Smooth muscle cell (in vitro differentiated cells): ENCODE measurements at regions not wholly inside any gene's neighbourhood (a gene's known extent, or its start where the extent isn't known, plus 50 kb on each side); places are given as distances from the start of the nearest gene placed in this dataset.

Experiments
- DNase-seq: peaks from one replicate; lab custom pipeline; 2025; ENCODE audit not compliant: unreplicated experiment; lab: John Stamatoyannopoulos, UW
- H2AFZ ChIP-seq: fragments of 200-600 bp; sonication (generic); 2 replicates; pipeline ENCODE4 v1.6.0; 2016; ENCODE audit warnings: antibody characterized with exemption, low read depth, mild to moderate bottlenecking
- H3F3A ChIP-seq: fragments of 200-600 bp; sonication (generic); 2 replicates; pipeline ENCODE4 v1.6.0; 2017; ENCODE audit warnings: antibody characterized with exemption, low read depth
- H3K27ac ChIP-seq: fragments of 200-600 bp; sonication (generic); 2 replicates; pipeline ENCODE4 v1.5.1; 2016; ENCODE audit warnings: low read depth, mild to moderate bottlenecking
- H3K27me3 ChIP-seq: fragments of 200-600 bp; sonication (generic); 2 replicates; pipeline ENCODE4 v1.6.1; 2016; ENCODE audit warnings: low read depth, mild to moderate bottlenecking
- H3K36me3 ChIP-seq: fragments of 200-600 bp; sonication (generic); 2 replicates; pipeline ENCODE4 v1.5.1; 2016; ENCODE audit warnings: low read depth
- H3K4me1 ChIP-seq: fragments of 200-600 bp; sonication (generic); 2 replicates; pipeline ENCODE4 v1.5.1; 2016; ENCODE audit warnings: low read depth
- H3K4me2 ChIP-seq: fragments of 200-600 bp; sonication (generic); 2 replicates; pipeline ENCODE4 v1.6.0; 2016; ENCODE audit warnings: mild to moderate bottlenecking
- H3K4me3 ChIP-seq: fragments of 200-600 bp; sonication (generic); 2 replicates; pipeline ENCODE4 v1.5.1; 2016; ENCODE audit warnings: mild to moderate bottlenecking
- H3K79me2 ChIP-seq: fragments of 200-600 bp; sonication (generic); 2 replicates; pipeline ENCODE4 v1.6.0; 2016; ENCODE audit warnings: low read depth, mild to moderate bottlenecking
- H3K9ac ChIP-seq: fragments of 200-600 bp; sonication (generic); 2 replicates; pipeline ENCODE4 v1.6.0; 2016; ENCODE audit warnings: low read depth
- H3K9me3 ChIP-seq: fragments of 200-600 bp; sonication (generic); replicated peaks from 2 replicates; pipeline ENCODE4 v1.5.1; 2016; ENCODE audit warnings: low read depth
- H4K20me1 ChIP-seq: fragments of 200-600 bp; sonication (generic); 2 replicates; pipeline ENCODE4 v1.6.0; 2016; ENCODE audit warnings: low read depth
- WGBS: methylation state at CpG from one replicate; pipeline ENCODE4 v1.1.7; 2016; ENCODE audit warnings: low lambda C conversion rate; 5-methylcytosine and 5-hydroxymethylcytosine counted together
- TF ChIP-seq, protein P1 (sequence below): fragments of 200-600 bp; sonication (generic); IDR thresholded peaks from 2 replicates; pipeline ENCODE4 v1.5.1; 2017; ENCODE audit warnings: borderline replicate concordance, mild to moderate bottlenecking, antibody characterized with exemption; ENCODE audit not compliant: insufficient read depth, poor library complexity, severe bottlenecking

DNA sequence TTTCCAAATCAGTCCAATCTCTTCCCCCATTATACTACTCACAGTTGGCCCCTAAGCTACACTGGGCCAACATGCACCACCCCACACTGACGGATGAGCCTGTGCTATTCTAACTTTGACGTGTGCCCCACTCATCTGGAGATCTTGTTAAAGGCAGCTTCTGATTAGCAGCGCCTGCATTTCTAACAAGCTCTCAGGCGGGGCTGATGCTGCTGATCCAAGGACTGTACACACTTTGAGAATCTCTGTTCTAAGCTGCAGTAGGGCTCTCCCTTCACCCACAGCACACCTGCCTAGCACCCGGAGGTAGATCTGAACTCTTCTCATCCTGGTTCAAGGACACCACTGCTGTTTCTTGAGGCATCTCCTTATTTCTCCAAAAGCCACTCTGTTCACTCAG is 200.7 kb downstream of the SLC4A3 start:
- Histone ChIP-seq H4K20me1 (no peaks in the 10 kb centered on the region), H3K36me3 (no peaks in the 10 kb centered on the region), H3K4me3 (no peak overlapping the region), H3K4me1 (no peaks in the 10 kb centered on the region), H3K4me2 (no peak overlapping the region), H3K79me2 (no peaks in the 10 kb centered on the region), H3K27ac (no peak overlapping the region), H2AFZ (no peak overlapping the region), H3F3A (no peaks in the 10 kb centered on the region), H3K9ac (no peak overlapping the region), H3K27me3 (peaks cover 9% of the 10 kb centered on the region), H3K9me3 (no peaks in the 10 kb centered on the region)
- 57% methylated on average over 5 of the region's 5 CpGs for WGBS
- DNase-seq, result no peak
- TF ChIP-seq, protein P1, sequence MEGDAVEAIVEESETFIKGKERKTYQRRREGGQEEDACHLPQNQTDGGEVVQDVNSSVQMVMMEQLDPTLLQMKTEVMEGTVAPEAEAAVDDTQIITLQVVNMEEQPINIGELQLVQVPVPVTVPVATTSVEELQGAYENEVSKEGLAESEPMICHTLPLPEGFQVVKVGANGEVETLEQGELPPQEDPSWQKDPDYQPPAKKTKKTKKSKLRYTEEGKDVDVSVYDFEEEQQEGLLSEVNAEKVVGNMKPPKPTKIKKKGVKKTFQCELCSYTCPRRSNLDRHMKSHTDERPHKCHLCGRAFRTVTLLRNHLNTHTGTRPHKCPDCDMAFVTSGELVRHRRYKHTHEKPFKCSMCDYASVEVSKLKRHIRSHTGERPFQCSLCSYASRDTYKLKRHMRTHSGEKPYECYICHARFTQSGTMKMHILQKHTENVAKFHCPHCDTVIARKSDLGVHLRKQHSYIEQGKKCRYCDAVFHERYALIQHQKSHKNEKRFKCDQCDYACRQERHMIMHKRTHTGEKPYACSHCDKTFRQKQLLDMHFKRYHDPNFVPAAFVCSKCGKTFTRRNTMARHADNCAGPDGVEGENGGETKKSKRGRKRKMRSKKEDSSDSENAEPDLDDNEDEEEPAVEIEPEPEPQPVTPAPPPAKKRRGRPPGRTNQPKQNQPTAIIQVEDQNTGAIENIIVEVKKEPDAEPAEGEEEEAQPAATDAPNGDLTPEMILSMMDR, result no peak

DNA sequence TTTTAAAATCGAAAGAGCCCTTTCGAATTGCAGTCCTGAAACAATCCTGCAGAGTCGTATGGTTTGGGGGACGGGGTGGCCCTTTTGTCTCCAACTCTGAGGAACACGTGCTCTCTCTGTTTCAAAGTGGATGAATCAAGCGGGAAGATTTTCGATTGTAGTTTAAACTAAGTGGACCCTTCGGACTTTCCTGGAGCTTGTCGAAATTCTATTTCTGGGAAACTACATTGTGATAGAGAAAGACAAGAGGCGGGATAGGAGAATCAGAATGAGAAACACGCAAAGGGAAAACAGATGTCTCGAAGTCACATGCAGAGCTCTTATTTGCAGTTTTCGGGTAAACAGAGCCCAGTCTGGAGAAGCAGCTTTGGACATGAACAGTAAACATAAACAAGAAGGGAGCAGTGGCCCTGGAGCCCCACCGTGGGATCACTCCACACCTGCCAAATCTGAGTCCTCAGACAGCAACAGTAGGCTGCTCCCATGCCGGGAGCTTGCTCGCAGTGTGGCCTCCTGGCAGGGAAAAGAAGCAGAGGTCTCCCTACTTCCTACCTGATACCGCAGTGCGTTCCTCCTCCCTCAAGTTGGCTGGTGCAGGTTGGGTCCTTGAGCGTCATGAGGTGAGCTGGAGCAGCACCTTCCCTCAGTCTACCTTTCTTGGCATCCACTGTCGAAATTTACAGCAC is 202.4 kb downstream of the SLC4A3 start:
- Histone ChIP-seq H3K9ac (no peak overlapping the region), H3K27me3 (peaks cover 17% of the 10 kb centered on the region), H3K79me2 (no peaks in the 10 kb centered on the region), H3K36me3 (no peaks in the 10 kb centered on the region), H3K4me1 (no peaks in the 10 kb centered on the region), H3K27ac (no peak overlapping the region), H3F3A (no peaks in the 10 kb centered on the region), H3K9me3 (no peaks in the 10 kb centered on the region), H2AFZ (no peak overlapping the region), H3K4me2 (no peak overlapping the region), H3K4me3 (no peak overlapping the region), H4K20me1 (no peaks in the 10 kb centered on the region)
- TF ChIP-seq, protein P1, result no peak
- DNase-seq, result no peak
- WGBS, result 92% methylated on average over 20 of the region's 20 CpGs

DNA sequence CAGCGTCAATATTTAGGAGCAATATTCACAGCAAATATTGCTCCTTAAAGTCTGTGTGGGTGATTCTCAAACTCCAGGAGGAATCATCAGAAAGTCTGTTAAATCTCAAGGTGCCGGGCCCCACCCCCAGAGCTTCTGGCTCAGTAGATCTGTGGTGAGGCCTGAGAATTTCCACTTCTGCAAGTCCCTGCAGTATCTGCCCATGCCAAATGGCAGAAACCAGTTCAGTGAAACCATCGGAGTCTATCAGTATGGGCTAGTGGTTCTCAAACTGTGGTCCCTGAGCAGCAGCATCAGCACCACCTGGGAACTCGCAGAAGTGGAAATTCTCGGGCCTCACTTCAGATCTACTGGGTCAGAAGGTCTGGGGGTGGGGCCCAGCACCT is 202.9 kb downstream of the SLC4A3 start:
- H3K79me2 ChIP-seq, result no peaks in the 10 kb centered on the region
- no peak for DNase-seq
- no peaks in the 10 kb centered on the region for H4K20me1 ChIP-seq
- TF ChIP-seq, protein P1, result no peak
- H3K4me3 ChIP-seq, result no peak overlapping the region
- H3K9ac ChIP-seq, result no peak overlapping the region
- 97% methylated on average over 5 of the region's 5 CpGs for WGBS
- H3K27ac ChIP-seq, result no peak overlapping the region
- no peak overlapping the region for H2AFZ ChIP-seq
- no peak overlapping the region for H3K4me2 ChIP-seq
- peaks cover 17% of the 10 kb centered on the region for H3K27me3 ChIP-seq
- no peaks in the 10 kb centered on the region for H3F3A ChIP-seq
- H3K4me1 ChIP-seq, result no peaks in the 10 kb centered on the region
- H3K9me3 ChIP-seq, result no peaks in the 10 kb centered on the region
- H3K36me3 ChIP-seq, result no peaks in the 10 kb centered on the region

DNA sequence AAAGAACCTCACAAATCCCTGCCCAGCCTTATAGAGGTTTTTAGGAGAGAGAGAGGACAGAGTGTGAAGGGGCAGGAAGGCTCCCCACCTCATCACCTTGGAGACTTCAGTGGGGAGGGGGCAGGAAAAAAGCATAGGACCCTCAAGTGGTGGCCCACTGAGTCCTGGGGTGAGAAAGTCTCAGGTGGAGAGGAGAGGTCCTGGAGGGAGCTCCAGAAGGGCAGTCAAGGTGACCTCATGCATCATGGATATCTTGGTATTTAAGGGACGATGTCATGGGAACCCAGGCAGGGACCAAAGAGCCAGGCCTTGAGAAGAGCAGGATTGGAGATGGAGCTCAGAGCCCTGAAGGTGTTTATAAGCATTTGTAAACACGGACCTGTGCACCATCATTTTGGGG is 204.5 kb downstream of the SLC4A3 start:
- Histone ChIP-seq H3K4me2 (no peak overlapping the region), H3K4me3 (no peak overlapping the region), H3K4me1 (no peaks in the 10 kb centered on the region), H4K20me1 (no peaks in the 10 kb centered on the region), H3F3A (no peaks in the 10 kb centered on the region), H3K9me3 (no peaks in the 10 kb centered on the region), H2AFZ (no peak overlapping the region), H3K27me3 (peaks cover 17% of the 10 kb centered on the region), H3K79me2 (no peaks in the 10 kb centered on the region), H3K9ac (no peak overlapping the region), H3K36me3 (no peaks in the 10 kb centered on the region), H3K27ac (no peak overlapping the region)
- 100% methylated on average over 2 of the region's 2 CpGs for WGBS
- no peak for DNase-seq
- TF ChIP-seq, protein P1, result no peak
